ENCODE measurements at regions not wholly inside any gene's neighbourhood (a gene's known extent, or its start where the extent isn't known, plus 50 kb on each side); places are given as distances from the start of the nearest gene placed in this dataset.
"Not testable (repeated sequence)": the region's sequence is repeated elsewhere in the genome, so short reads cannot be mapped to it uniquely, and the experiment has no call there.

DNA sequence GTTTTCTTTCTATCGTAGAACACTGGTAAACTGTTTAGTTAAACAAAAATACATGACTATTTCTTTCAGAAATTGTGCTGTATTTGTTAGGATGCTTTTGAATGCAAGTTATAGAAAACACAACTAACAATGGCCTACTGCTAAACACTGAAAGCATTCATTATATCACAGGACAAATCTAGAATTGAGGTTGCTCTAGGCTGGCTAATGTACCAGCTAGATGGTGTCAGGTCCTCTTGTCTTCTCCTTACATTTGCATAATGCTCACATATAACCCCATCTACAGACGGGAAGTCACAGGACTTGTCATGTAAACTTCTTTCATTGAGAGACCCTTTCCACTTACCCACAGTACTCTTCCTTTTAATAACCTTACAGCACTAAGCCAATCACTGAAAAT, 586.8 kb downstream of the DSC3 start:
- Histone ChIP-seq H3K4me3 (ENCODE audit: low read length in 2 of 2) (no peak overlapping the region), H3K4me1 (ENCODE audit: control insufficient read depth in 2 of 2, insufficient read depth in 2 of 2, low read length in 2 of 2) (no peaks in the 10 kb centered on the region), H3K27me3 (ENCODE audit: control insufficient read depth in 2 of 2, insufficient read depth in 2 of 2, low read length in 2 of 2) (no peaks in the 10 kb centered on the region), H3K9me3 (ENCODE audit: control insufficient read depth in 2 of 2, low read length in 2 of 2) (no peaks in the 10 kb centered on the region), H3K9ac (ENCODE audit: low read depth in 1 of 2, low read length in 2 of 2) (no peak overlapping the region), H3K27ac (ENCODE audit: low read depth in 2 of 2, low read length in 2 of 2) (no peak overlapping the region), H3K36me3 (ENCODE audit: control insufficient read depth in 2 of 2, insufficient read depth in 2 of 2, low read length in 2 of 2) (no peaks in the 10 kb centered on the region)

DNA sequence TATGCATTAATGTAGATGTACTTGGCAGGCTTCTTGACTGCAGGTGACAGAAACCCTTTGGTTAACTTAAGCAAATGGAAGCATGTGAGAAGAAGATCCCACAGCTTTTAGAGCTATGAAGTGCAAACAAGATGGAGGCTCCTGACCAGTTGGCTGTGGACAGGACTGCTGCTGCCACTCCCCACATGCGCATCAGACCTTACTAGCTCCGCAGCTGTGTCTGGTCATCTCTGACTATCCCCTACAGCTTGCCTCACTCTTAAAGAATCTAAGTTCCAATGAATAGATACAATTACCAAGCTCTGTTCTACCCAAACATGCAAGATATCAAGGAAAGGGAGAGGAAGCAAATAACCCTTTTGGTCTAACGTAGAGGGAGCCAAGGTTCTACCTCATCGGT, 587.6 kb downstream of the DSC3 start:
- H3K4me3 ChIP-seq (ENCODE audit: low read length in 2 of 2) = no peak overlapping the region
- H3K9ac ChIP-seq (ENCODE audit: low read depth in 1 of 2, low read length in 2 of 2) = no peak overlapping the region
- H3K27ac ChIP-seq (ENCODE audit: low read depth in 2 of 2, low read length in 2 of 2) = no peak overlapping the region
- H3K9me3 ChIP-seq (ENCODE audit: control insufficient read depth in 2 of 2, low read length in 2 of 2) = no peaks in the 10 kb centered on the region
- no peaks in the 10 kb centered on the region for H3K4me1 ChIP-seq (ENCODE audit: control insufficient read depth in 2 of 2, insufficient read depth in 2 of 2, low read length in 2 of 2)
- no peaks in the 10 kb centered on the region for H3K27me3 ChIP-seq (ENCODE audit: control insufficient read depth in 2 of 2, insufficient read depth in 2 of 2, low read length in 2 of 2)
- H3K36me3 ChIP-seq (ENCODE audit: control insufficient read depth in 2 of 2, insufficient read depth in 2 of 2, low read length in 2 of 2) = no peaks in the 10 kb centered on the region

DNA sequence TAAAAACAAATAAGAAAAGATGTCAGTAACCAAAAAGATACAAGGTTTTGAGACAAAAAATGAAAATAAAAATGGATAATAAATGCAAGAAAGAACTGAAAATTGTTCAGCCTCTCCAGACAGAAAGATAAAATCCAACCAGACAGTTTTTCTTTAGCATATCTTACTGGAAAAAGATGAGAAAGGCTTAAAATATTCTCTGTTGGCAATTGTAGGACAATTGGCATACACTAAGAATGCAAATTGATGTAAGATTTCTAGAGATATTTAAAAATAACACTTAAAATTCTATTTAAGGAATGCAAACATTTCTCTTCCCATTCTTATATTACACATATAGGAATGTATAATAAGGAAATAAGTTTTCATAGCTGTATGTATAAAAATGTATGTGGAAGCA, 590.6 kb downstream of the DSC3 start:
- Histone ChIP-seq H3K9ac (ENCODE audit: low read depth in 1 of 2, low read length in 2 of 2) (no peak overlapping the region), H3K27ac (ENCODE audit: low read depth in 2 of 2, low read length in 2 of 2) (no peak overlapping the region)

DNA sequence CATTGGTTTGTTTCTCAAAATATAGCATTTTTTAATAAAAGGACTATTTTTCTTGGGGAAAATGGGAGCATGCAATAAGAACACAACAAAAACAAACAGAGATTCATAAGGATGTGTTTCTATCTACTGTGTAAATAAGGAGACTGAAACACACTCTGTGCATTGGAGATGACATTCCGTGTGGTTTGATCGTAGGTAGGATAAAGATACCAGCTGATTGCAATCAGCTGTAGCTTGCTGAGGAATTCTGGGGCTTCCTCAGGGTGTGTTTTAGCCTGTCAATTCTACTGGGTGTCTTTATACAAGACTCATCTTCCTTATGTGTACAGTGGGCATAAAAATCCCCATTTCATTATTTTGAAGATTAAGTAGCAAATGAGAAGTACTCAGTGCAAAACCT, 591.6 kb downstream of the DSC3 start:
- no peak overlapping the region for H3K27ac ChIP-seq (ENCODE audit: low read depth in 2 of 2, low read length in 2 of 2)
- no peaks in the 10 kb centered on the region for H3K27me3 ChIP-seq (ENCODE audit: control insufficient read depth in 2 of 2, insufficient read depth in 2 of 2, low read length in 2 of 2)
- H3K4me3 ChIP-seq (ENCODE audit: low read length in 2 of 2) = no peak overlapping the region
- H3K9me3 ChIP-seq (ENCODE audit: control insufficient read depth in 2 of 2, low read length in 2 of 2) = no peaks in the 10 kb centered on the region
- no peak overlapping the region for H3K9ac ChIP-seq (ENCODE audit: low read depth in 1 of 2, low read length in 2 of 2)
- H3K4me1 ChIP-seq (ENCODE audit: control insufficient read depth in 2 of 2, insufficient read depth in 2 of 2, low read length in 2 of 2) = no peaks in the 10 kb centered on the region
- H3K36me3 ChIP-seq (ENCODE audit: control insufficient read depth in 2 of 2, insufficient read depth in 2 of 2, low read length in 2 of 2) = no peaks in the 10 kb centered on the region

More for the DNA sequence above, 590.6 kb downstream of the DSC3 start:
- H3K36me3 ChIP-seq (ENCODE audit: control insufficient read depth in 2 of 2, insufficient read depth in 2 of 2, low read length in 2 of 2) = no peaks in the 10 kb centered on the region
- no peaks in the 10 kb centered on the region for H3K27me3 ChIP-seq (ENCODE audit: control insufficient read depth in 2 of 2, insufficient read depth in 2 of 2, low read length in 2 of 2)
- no peaks in the 10 kb centered on the region for H3K9me3 ChIP-seq (ENCODE audit: control insufficient read depth in 2 of 2, low read length in 2 of 2)
- H3K4me1 ChIP-seq (ENCODE audit: control insufficient read depth in 2 of 2, insufficient read depth in 2 of 2, low read length in 2 of 2) = no peaks in the 10 kb centered on the region
- H3K4me3 ChIP-seq (ENCODE audit: low read length in 2 of 2) = no peak overlapping the region

DNA sequence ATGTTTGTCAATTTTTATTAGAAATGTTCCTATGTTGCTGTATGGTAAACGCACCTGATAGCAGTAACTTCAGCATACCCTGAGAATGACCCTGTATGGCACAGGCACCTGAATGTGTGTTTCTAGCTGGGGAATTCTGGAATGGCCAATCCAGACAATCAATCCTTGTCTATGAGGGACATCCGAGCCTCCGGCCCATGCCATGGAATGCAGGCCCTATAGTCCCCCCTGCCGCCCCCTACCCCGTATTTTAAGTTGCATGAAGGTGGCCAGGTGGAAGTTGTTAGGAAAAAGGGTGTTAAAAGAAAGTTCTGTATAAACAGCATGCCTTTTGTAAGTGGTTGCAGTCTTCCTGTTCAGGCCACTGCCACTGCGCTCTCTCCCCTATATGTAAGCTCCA, 595.9 kb downstream of the DSC3 start:
- no peak overlapping the region for H3K4me3 ChIP-seq (ENCODE audit: low read length in 2 of 2)
- no peaks in the 10 kb centered on the region for H3K27me3 ChIP-seq (ENCODE audit: control insufficient read depth in 2 of 2, insufficient read depth in 2 of 2, low read length in 2 of 2)
- no peaks in the 10 kb centered on the region for H3K9me3 ChIP-seq (ENCODE audit: control insufficient read depth in 2 of 2, low read length in 2 of 2)
- H3K36me3 ChIP-seq (ENCODE audit: control insufficient read depth in 2 of 2, insufficient read depth in 2 of 2, low read length in 2 of 2) = no peaks in the 10 kb centered on the region
- no peak overlapping the region for H3K9ac ChIP-seq (ENCODE audit: low read depth in 1 of 2, low read length in 2 of 2)
- no peaks in the 10 kb centered on the region for H3K4me1 ChIP-seq (ENCODE audit: control insufficient read depth in 2 of 2, insufficient read depth in 2 of 2, low read length in 2 of 2)
- H3K27ac ChIP-seq (ENCODE audit: low read depth in 2 of 2, low read length in 2 of 2) = no peak overlapping the region

DNA sequence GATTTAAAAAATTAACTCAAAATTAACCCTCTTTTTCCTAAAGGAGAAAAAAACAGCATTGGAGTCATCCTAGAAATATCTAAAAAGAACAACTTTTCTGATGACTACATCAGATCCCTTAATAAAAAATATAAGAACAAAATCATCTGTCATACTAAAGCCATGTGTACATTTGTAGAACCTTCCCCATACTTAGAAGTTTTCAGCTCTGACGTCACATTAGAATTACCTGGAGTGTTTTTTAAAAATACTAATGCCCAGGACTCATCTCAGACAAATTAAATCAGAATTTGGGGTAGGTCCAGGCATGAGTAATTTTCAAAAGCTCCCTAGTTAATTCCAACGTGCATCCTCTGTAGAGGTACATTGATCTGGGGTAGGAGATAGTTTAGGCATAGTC, 598.0 kb downstream of the DSC3 start:
- Histone ChIP-seq H3K9ac (ENCODE audit: low read depth in 1 of 2, low read length in 2 of 2) (no peak overlapping the region), H3K4me1 (ENCODE audit: control insufficient read depth in 2 of 2, insufficient read depth in 2 of 2, low read length in 2 of 2) (no peaks in the 10 kb centered on the region), H3K27me3 (ENCODE audit: control insufficient read depth in 2 of 2, insufficient read depth in 2 of 2, low read length in 2 of 2) (no peaks in the 10 kb centered on the region), H3K9me3 (ENCODE audit: control insufficient read depth in 2 of 2, low read length in 2 of 2) (no peaks in the 10 kb centered on the region), H3K27ac (ENCODE audit: low read depth in 2 of 2, low read length in 2 of 2) (no peak overlapping the region), H3K36me3 (ENCODE audit: control insufficient read depth in 2 of 2, insufficient read depth in 2 of 2, low read length in 2 of 2) (no peaks in the 10 kb centered on the region), H3K4me3 (ENCODE audit: low read length in 2 of 2) (no peak overlapping the region)

DNA sequence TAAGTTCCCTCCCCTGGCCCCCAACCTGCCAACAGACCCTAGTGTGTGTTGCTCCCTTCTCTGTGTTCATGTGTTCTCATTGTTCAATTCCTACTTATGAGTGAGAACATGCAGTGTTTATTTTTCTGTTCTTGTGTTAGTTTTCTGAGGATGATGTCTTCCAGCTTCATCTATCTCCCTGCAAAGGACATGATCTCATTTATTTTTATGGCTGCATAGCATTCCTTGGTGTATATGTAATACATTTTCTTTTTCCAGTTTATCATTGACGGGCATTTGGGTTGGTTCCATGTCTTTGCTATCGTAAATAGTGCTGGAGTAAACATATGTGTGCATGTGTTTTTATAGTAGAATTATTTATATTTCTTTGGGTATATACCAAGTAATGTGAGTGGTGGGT, 602.2 kb downstream of the DSC3 start:
- no peaks in the 10 kb centered on the region for H3K27me3 ChIP-seq (ENCODE audit: control insufficient read depth in 2 of 2, insufficient read depth in 2 of 2, low read length in 2 of 2)

DNA sequence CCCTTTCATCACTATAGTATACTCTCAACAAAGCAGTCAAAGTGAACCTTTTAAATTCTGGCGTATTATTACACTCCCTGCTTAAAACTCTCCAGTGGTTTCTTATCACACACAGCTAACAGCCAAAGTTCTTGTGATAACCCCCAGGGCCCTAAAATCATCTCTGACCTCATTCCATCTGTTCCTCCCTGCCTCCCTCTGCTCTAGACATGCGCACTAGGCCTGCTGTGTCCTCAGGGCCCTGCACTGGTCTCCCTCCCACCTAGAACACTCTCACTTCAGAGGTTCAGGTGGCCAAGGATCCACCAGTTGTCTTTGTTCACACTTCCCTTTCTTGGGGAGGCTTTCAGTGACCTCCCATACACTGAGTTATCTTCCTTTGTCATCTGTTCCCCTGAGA, 603.4 kb downstream of the DSC3 start:
- Histone ChIP-seq H3K9me3 (ENCODE audit: control insufficient read depth in 2 of 2, low read length in 2 of 2) (no peaks in the 10 kb centered on the region), H3K27ac (ENCODE audit: low read depth in 2 of 2, low read length in 2 of 2) (no peak overlapping the region), H3K36me3 (ENCODE audit: control insufficient read depth in 2 of 2, insufficient read depth in 2 of 2, low read length in 2 of 2) (no peaks in the 10 kb centered on the region), H3K4me1 (ENCODE audit: control insufficient read depth in 2 of 2, insufficient read depth in 2 of 2, low read length in 2 of 2) (no peaks in the 10 kb centered on the region), H3K4me3 (ENCODE audit: low read length in 2 of 2) (no peak overlapping the region), H3K9ac (ENCODE audit: low read depth in 1 of 2, low read length in 2 of 2) (no peak overlapping the region), H3K27me3 (ENCODE audit: control insufficient read depth in 2 of 2, insufficient read depth in 2 of 2, low read length in 2 of 2) (no peaks in the 10 kb centered on the region)

More for the DNA sequence above, 602.2 kb downstream of the DSC3 start:
- H3K9me3 ChIP-seq (ENCODE audit: control insufficient read depth in 2 of 2, low read length in 2 of 2) = no peaks in the 10 kb centered on the region
- no peak overlapping the region for H3K27ac ChIP-seq (ENCODE audit: low read depth in 2 of 2, low read length in 2 of 2)
- no peaks in the 10 kb centered on the region for H3K4me1 ChIP-seq (ENCODE audit: control insufficient read depth in 2 of 2, insufficient read depth in 2 of 2, low read length in 2 of 2)
- no peak overlapping the region for H3K9ac ChIP-seq (ENCODE audit: low read depth in 1 of 2, low read length in 2 of 2)
- no peak overlapping the region for H3K4me3 ChIP-seq (ENCODE audit: low read length in 2 of 2)
- H3K36me3 ChIP-seq (ENCODE audit: control insufficient read depth in 2 of 2, insufficient read depth in 2 of 2, low read length in 2 of 2) = no peaks in the 10 kb centered on the region

DNA sequence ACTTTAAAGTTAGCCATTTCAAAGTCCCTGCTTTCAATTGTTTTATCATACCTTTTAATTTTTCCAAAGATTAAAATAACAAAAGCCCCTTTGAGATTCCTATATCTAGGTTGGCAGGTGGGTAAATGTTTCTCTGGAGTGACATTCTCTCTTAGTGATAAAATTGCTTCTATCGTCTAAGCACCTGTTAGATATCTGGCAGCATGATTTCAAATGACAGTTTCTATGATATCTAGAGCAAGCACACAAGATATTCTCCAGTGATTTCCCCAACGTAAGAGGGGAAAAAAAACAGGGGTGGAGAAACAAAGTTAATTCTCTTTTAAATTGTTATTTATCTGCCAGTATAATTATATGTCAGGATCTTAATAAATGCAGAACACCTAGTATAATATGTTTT, 610.2 kb downstream of the DSC3 start:
- no peaks in the 10 kb centered on the region for H3K36me3 ChIP-seq (ENCODE audit: control insufficient read depth in 2 of 2, insufficient read depth in 2 of 2, low read length in 2 of 2)
- H3K27me3 ChIP-seq (ENCODE audit: control insufficient read depth in 2 of 2, insufficient read depth in 2 of 2, low read length in 2 of 2) = no peaks in the 10 kb centered on the region
- no peaks in the 10 kb centered on the region for H3K4me1 ChIP-seq (ENCODE audit: control insufficient read depth in 2 of 2, insufficient read depth in 2 of 2, low read length in 2 of 2)
- H3K27ac ChIP-seq (ENCODE audit: low read depth in 2 of 2, low read length in 2 of 2) = no peak overlapping the region
- H3K9me3 ChIP-seq (ENCODE audit: control insufficient read depth in 2 of 2, low read length in 2 of 2) = no peaks in the 10 kb centered on the region
- no peak overlapping the region for H3K4me3 ChIP-seq (ENCODE audit: low read length in 2 of 2)
- H3K9ac ChIP-seq (ENCODE audit: low read depth in 1 of 2, low read length in 2 of 2) = no peak overlapping the region

DNA sequence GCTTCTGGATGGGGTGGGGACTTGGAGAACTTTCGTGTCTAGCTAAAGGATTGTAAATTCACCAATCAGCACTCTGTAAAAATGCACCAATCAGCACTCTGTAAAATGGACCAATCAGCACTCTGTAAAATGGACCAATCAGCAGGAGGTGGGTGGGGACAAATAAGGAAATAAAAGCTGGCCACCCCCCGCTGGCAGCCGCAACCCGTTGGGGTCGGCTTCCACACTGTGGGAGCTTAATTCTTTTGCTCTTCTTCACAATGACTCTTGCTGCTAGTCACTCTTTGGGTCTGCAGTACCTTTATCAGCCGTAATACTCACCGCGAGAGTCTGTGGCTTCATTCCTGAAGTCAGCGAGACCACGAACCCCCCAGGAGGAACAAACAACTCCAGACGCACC, 623.1 kb downstream of the DSC3 start:
- H3K27me3 ChIP-seq (ENCODE audit: control insufficient read depth in 2 of 2, insufficient read depth in 2 of 2, low read length in 2 of 2); H3K36me3 ChIP-seq (ENCODE audit: control insufficient read depth in 2 of 2, insufficient read depth in 2 of 2, low read length in 2 of 2); H3K27ac ChIP-seq (ENCODE audit: low read depth in 2 of 2, low read length in 2 of 2); H3K4me3 ChIP-seq (ENCODE audit: low read length in 2 of 2); H3K4me1 ChIP-seq (ENCODE audit: control insufficient read depth in 2 of 2, insufficient read depth in 2 of 2, low read length in 2 of 2); H3K9ac ChIP-seq (ENCODE audit: low read depth in 1 of 2, low read length in 2 of 2); H3K9me3 ChIP-seq (ENCODE audit: control insufficient read depth in 2 of 2, low read length in 2 of 2): not testable (repeated sequence)

DNA sequence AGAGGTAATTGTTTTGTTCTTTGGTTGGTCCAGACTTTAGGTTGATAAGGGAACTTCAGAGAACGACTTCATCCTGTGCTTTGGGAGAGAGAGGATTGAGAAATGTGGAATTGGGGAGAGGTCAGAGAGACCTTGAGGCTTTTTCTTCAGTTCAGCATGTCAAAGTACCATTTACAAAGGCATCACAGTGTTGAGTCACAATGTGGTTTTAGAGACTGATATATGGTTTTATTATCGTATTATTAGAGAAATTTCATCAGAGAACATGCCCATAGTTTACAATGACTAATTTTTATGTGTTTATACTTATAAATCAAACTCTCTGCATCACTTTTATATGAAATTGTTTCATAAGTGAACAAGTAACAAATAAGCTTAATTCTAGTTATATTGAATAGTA, 626.6 kb downstream of the DSC3 start:
- H3K9me3 ChIP-seq (ENCODE audit: control insufficient read depth in 2 of 2, low read length in 2 of 2) = no peaks in the 10 kb centered on the region
- H3K27ac ChIP-seq (ENCODE audit: low read depth in 2 of 2, low read length in 2 of 2) = no peak overlapping the region
- H3K9ac ChIP-seq (ENCODE audit: low read depth in 1 of 2, low read length in 2 of 2) = no peak overlapping the region
- no peaks in the 10 kb centered on the region for H3K27me3 ChIP-seq (ENCODE audit: control insufficient read depth in 2 of 2, insufficient read depth in 2 of 2, low read length in 2 of 2)
- H3K36me3 ChIP-seq (ENCODE audit: control insufficient read depth in 2 of 2, insufficient read depth in 2 of 2, low read length in 2 of 2) = no peaks in the 10 kb centered on the region
- no peaks in the 10 kb centered on the region for H3K4me1 ChIP-seq (ENCODE audit: control insufficient read depth in 2 of 2, insufficient read depth in 2 of 2, low read length in 2 of 2)
- H3K4me3 ChIP-seq (ENCODE audit: low read length in 2 of 2) = no peak overlapping the region

All from mucosa of rectum (tissue), 2 donors.